H1 (cell line): ENCODE measurements at regions not wholly inside any gene's neighbourhood (a gene's known extent, or its start where the extent isn't known, plus 50 kb on each side); places are given as distances from the start of the nearest gene placed in this dataset.

Experiments
- CTCF ChIA-PET: fragments of 300-600 bp; sonication (Branson Sonifier 250); formaldehyde crosslinking; loops from one replicate; lab custom pipeline; 2021; ENCODE audit not compliant: partially characterized antibody; lab: Charles Lee
- POLR2A ChIA-PET: fragments of 300-600 bp; sonication (Branson Sonifier 250); formaldehyde crosslinking; loops from one replicate; lab custom pipeline; 2021; ENCODE audit warnings: inconsistent platforms; ENCODE audit not compliant: partially characterized antibody; lab: Charles Lee
- DNase-seq, 2 experiments: peaks; one replicate each; pipeline versions ENCODE4 v3.0.0 to v3.0.0-alpha.2; 2010 to 2022; ENCODE audit warnings: low spot score in 2 of 2, low read depth in 1 of 2, mixed read lengths in 1 of 2
- FAIRE-seq: peaks from 2 replicates; lab custom pipeline; 2011; peaks lifted over from hg19 to GRCh38; lab: Jason Lieb, UNC
- H2AFZ ChIP-seq: 2 replicates; pipeline ENCODE4 v1.8.1; 2012; ENCODE audit warnings: low read length, inconsistent platforms
- H2AK5ac ChIP-seq: 2 replicates; pipeline ENCODE4 v1.6.1; 2013; ENCODE audit warnings: low read depth, low read length
- H2BK120ac ChIP-seq: replicated peaks from 2 replicates; pipeline ENCODE3; 2013; ENCODE audit warnings: low read depth, low read length, inconsistent platforms
- H2BK12ac ChIP-seq: 2 replicates; pipeline ENCODE4 v1.6.1; 2013; ENCODE audit warnings: low read depth, low read length
- H2BK15ac ChIP-seq: 2 replicates; pipeline ENCODE4 v1.6.1; 2013; ENCODE audit warnings: low read length
- H2BK20ac ChIP-seq: 2 replicates; pipeline ENCODE4 v1.6.1; 2013; ENCODE audit warnings: low read length
- H2BK5ac ChIP-seq: 2 replicates; pipeline ENCODE4 v1.6.1; 2013; ENCODE audit warnings: low read depth, low read length
- H3K14ac ChIP-seq: 2 replicates; pipeline ENCODE4 v1.6.1; 2013; ENCODE audit warnings: inconsistent platforms; ENCODE audit not compliant: insufficient read length
- H3K18ac ChIP-seq: 2 replicates; pipeline ENCODE4 v1.6.1; 2013; ENCODE audit warnings: low read length; ENCODE audit errors: extremely low read depth
- H3K23ac ChIP-seq: 2 replicates; pipeline ENCODE4 v1.6.1; 2013; ENCODE audit warnings: inconsistent platforms; ENCODE audit not compliant: insufficient read length
- H3K23me2 ChIP-seq: 2 replicates; pipeline ENCODE4 v1.6.1; 2013; ENCODE audit warnings: low read depth, low read length
- H3K27ac ChIP-seq: 2 replicates; pipeline ENCODE4 v1.6.1; 2011; ENCODE audit warnings: low read depth, low read length, inconsistent platforms
- H3K27me3 ChIP-seq, 4 experiments: replicated peaks in 1 of 4; 1 replicate in 1 of 4; 2 replicates in 3 of 4; pipeline versions ENCODE4 v1.6.1 to v1.8.1; 2011 to 2013; ENCODE audit warnings: low read length in 3 of 4, mild to moderate bottlenecking in 3 of 4, inconsistent platforms in 2 of 4, mixed read lengths in 2 of 4, moderate library complexity in 1 of 4; ENCODE audit not compliant: control insufficient read depth in 3 of 4, insufficient read depth in 3 of 4; ENCODE audit errors: extremely low read depth in 1 of 4
- H3K36me3 ChIP-seq, 4 experiments: 2 replicates each; pipeline versions ENCODE4 v1.6.1 to v1.8.1; 2011 to 2013; ENCODE audit warnings: mild to moderate bottlenecking in 4 of 4, low read length in 3 of 4, moderate library complexity in 2 of 4, control low read depth in 1 of 4, inconsistent platforms in 1 of 4; ENCODE audit not compliant: insufficient read depth in 4 of 4, control insufficient read depth in 2 of 4
- H3K4ac ChIP-seq: replicated peaks from 2 replicates; pipeline ENCODE3; 2013; ENCODE audit warnings: low read length, low read depth, mixed read lengths, inconsistent platforms; ENCODE audit not compliant: insufficient read length
- H3K4me1 ChIP-seq, 4 experiments: replicated peaks in 1 of 4; 1 replicate in 1 of 4; 2 replicates in 3 of 4; pipeline versions ENCODE4 v1.6.1 to v1.8.1; 2011 to 2013; ENCODE audit warnings: low read length in 3 of 4, inconsistent platforms in 2 of 4, mixed read lengths in 1 of 4; ENCODE audit not compliant: insufficient read depth in 4 of 4, control insufficient read depth in 3 of 4
- H3K4me2 ChIP-seq, 2 experiments: 2 replicates each; pipeline versions ENCODE4 v1.6.1 to v1.8.1; 2011 to 2013; ENCODE audit warnings: low read depth in 2 of 2, low read length in 2 of 2, control low read depth in 1 of 2, inconsistent platforms in 1 of 2, mild to moderate bottlenecking in 1 of 2; ENCODE audit not compliant: insufficient read depth in 1 of 2
- H3K4me3 ChIP-seq, 4 experiments: fragments of 200-600, 300-600 bp in 1 of 4; sonication (generic), shearing (Covaris generic), sonication (Bioruptor Twin) in 1 of 4; 2 replicates each; pipeline versions ENCODE4 v1.5.1 to v1.8.1; 2011 to 2016; ENCODE audit warnings: low read length in 4 of 4, low read depth in 3 of 4, control low read depth in 2 of 4, inconsistent platforms in 2 of 4, mild to moderate bottlenecking in 2 of 4, mixed read lengths in 1 of 4, moderate library complexity in 1 of 4; ENCODE audit not compliant: insufficient read depth in 2 of 4; ENCODE audit errors: extremely low read depth in 1 of 4
- H3K56ac ChIP-seq: replicated peaks from 2 replicates; pipeline ENCODE3; 2013; ENCODE audit warnings: low read depth, mild to moderate bottlenecking, mixed read lengths, low read length, inconsistent platforms; ENCODE audit not compliant: insufficient read length
- H3K79me1 ChIP-seq: 2 replicates; pipeline ENCODE4 v1.6.1; 2013; ENCODE audit warnings: low read depth, low read length, control low read depth
- H3K79me2 ChIP-seq, 2 experiments: 2 replicates each; pipeline versions ENCODE4 v1.6.1 to v1.8.1; 2012 to 2013; ENCODE audit warnings: low read length in 2 of 2, mild to moderate bottlenecking in 2 of 2, inconsistent platforms in 1 of 2; ENCODE audit not compliant: insufficient read depth in 2 of 2, control insufficient read depth in 1 of 2
- H3K9ac ChIP-seq, 4 experiments: replicated peaks in 1 of 4; 1 replicate in 1 of 4; 2 replicates in 3 of 4; pipeline versions ENCODE4 v1.6.1 to v1.8.1; 2011 to 2013; ENCODE audit warnings: low read depth in 3 of 4, low read length in 3 of 4, control low read depth in 2 of 4, mild to moderate bottlenecking in 2 of 4, moderate library complexity in 2 of 4, inconsistent platforms in 1 of 4; ENCODE audit errors: extremely low read depth in 1 of 4
- H3K9me3 ChIP-seq, 2 experiments: 2 replicates each; pipeline versions ENCODE4 v1.6.1 to v1.8.1; 2012 to 2013; ENCODE audit warnings: mild to moderate bottlenecking in 2 of 2, moderate library complexity in 2 of 2, control low read depth in 1 of 2, inconsistent platforms in 1 of 2, low read depth in 1 of 2, low read length in 1 of 2, mixed read lengths in 1 of 2; ENCODE audit not compliant: insufficient read depth in 2 of 2
- H4K20me1 ChIP-seq, 2 experiments: replicated peaks in 1 of 2; 2 replicates each; pipeline versions ENCODE3 to v1.8.1; 2011 to 2013; ENCODE audit warnings: inconsistent platforms in 2 of 2, low read length in 2 of 2, mild to moderate bottlenecking in 1 of 2; ENCODE audit not compliant: insufficient read depth in 2 of 2, control insufficient read depth in 1 of 2
- H4K5ac ChIP-seq: 2 replicates; pipeline ENCODE4 v1.6.1; 2013; ENCODE audit warnings: low read length, low read depth, mixed read lengths, inconsistent platforms; ENCODE audit not compliant: insufficient read length
- H4K8ac ChIP-seq: 2 replicates; pipeline ENCODE4 v1.8.0; 2013; ENCODE audit warnings: mild to moderate bottlenecking, moderate library complexity, low read length, inconsistent platforms; ENCODE audit not compliant: insufficient read depth; ENCODE audit errors: extremely low read depth
- H4K91ac ChIP-seq: replicated peaks from 2 replicates; pipeline ENCODE3; 2013; ENCODE audit warnings: low read length, mixed read lengths, inconsistent platforms; ENCODE audit not compliant: insufficient read length
- BACH1 ChIP-seq: IDR thresholded peaks from 2 replicates; pipeline ENCODE4 v1.6.1; 2012; ENCODE audit warnings: low read length, improper control_type of control experiment
- CBX5 ChIP-seq: fragments of 300-800, 300-1000 bp; sonication (generic); IDR thresholded peaks from 2 replicates; pipeline ENCODE4 v1.7.1; 2016; ENCODE audit warnings: antibody characterized with exemption, low read length, low read depth
- CHD2 ChIP-seq: IDR thresholded peaks from 2 replicates; pipeline ENCODE4 v1.6.1; 2012; ENCODE audit warnings: low read length, improper control_type of control experiment
- CTBP2 ChIP-seq: IDR thresholded peaks from 2 replicates; pipeline ENCODE4 v1.7.0; 2011; ENCODE audit warnings: borderline replicate concordance, mild to moderate bottlenecking, moderate library complexity, mixed read lengths, low read length; ENCODE audit not compliant: insufficient read depth, insufficient read length
- NRF1 ChIP-seq: IDR thresholded peaks from 2 replicates; pipeline ENCODE4 v1.6.1; 2011; ENCODE audit warnings: mild to moderate bottlenecking, low read depth, low read length, improper control_type of control experiment
- POLR2A ChIP-seq, 2 experiments: IDR thresholded peaks; 1 replicate in 1 of 2; 2 replicates in 1 of 2; pipeline ENCODE4 v1.6.1; 2011; ENCODE audit warnings: low read depth in 2 of 2, low read length in 2 of 2, mild to moderate bottlenecking in 2 of 2; ENCODE audit errors: control extremely low read depth in 1 of 2
- POLR2AphosphoS5 ChIP-seq: IDR thresholded peaks from 2 replicates; pipeline ENCODE4 v1.6.1; 2011; ENCODE audit warnings: low read depth, low read length
- RBBP5 ChIP-seq: IDR thresholded peaks from 2 replicates; pipeline ENCODE4 v1.7.1; 2012; ENCODE audit warnings: low read depth, mild to moderate bottlenecking, inconsistent platforms, low read length, moderate library complexity, borderline replicate concordance
- SRF ChIP-seq: IDR thresholded peaks from 2 replicates; pipeline ENCODE4 v1.6.1; 2011; ENCODE audit warnings: mild to moderate bottlenecking, low read depth, low read length, moderate library complexity
- WGBS, 2 experiments: shearing (Covaris generic) in 1 of 2; methylation state at CpG; one replicate each; pipeline versions ENCODE4 v1.1.6 to v1.1.7; 2013 to 2015; ENCODE audit warnings: low lambda C conversion rate in 2 of 2, mixed read lengths in 2 of 2, inconsistent platforms in 1 of 2, low coverage in 1 of 2, missing lambda C conversion rate in 1 of 2; ENCODE audit not compliant: insufficient replicate concordance in 2 of 2, insufficient coverage in 1 of 2, insufficient read length in 1 of 2; ENCODE audit errors: extremely low coverage in 1 of 2, missing lambda C conversion rate in 1 of 2; 5-methylcytosine and 5-hydroxymethylcytosine counted together
- TF ChIP-seq, protein P1 (sequence below): IDR thresholded peaks from 2 replicates; pipeline ENCODE4 v1.6.1; 2012; ENCODE audit warnings: inconsistent platforms
- TF ChIP-seq, protein P2 (sequence below): IDR thresholded peaks from 2 replicates; pipeline ENCODE4 v1.6.1; 2011; ENCODE audit warnings: low read length, improper control_type of control experiment

DNA sequence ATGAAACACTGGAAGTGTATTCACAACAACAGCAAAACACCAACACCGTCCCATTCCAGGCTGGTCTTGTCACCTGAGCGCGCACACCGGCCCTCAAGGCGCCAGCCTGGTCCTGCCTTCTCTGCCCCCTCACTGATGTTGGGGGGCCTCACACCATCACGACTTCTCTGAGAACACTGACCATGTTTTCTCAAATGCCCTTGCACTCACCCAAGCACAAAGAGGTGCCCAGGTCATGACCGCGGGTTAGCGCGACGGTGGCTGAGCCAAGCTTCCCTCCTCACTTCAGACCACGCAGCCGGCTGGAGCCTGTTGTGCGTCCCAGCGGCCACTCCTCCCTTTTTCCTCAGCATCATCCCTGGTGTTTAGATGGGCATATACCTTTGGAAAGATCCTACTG lies 101.3 kb upstream of the SALL3 start:
- Histone ChIP-seq H3K9me3 (peaks cover 0 to 6% of the 10 kb centered on the region in 2 experiments; a peak in 1 of 4 replicates), H3K56ac (no peak overlapping the region), H3K14ac (no peak overlapping the region), H3K27me3 (peaks cover 0 to 2% (median 0%) of the 10 kb centered on the region in 4 experiments; a peak in 1 of 7 replicates), H3K4me1 (no peaks in the 10 kb centered on the region; a peak in 1 of 7 replicates), H3K79me1 (no peaks in the 10 kb centered on the region), H3K9ac (no peak overlapping the region), H2AFZ (no peak overlapping the region), H2BK15ac (peak overlapping the region; percentile 61; the same call in 1 of the 2 replicates), H4K8ac (no peak overlapping the region), H4K5ac (no peak overlapping the region), H2BK12ac (no peak overlapping the region), H3K36me3 (no peaks in the 10 kb centered on the region), H3K4me2 (no peak overlapping the region), H3K23me2 (no peaks in the 10 kb centered on the region), H2BK20ac (no peak overlapping the region), H4K91ac (peak overlapping the region; percentile 65), H2BK5ac (peak overlapping the region; percentile 24; the same call in 1 of the 2 replicates), H2BK120ac (no peak overlapping the region), H4K20me1 (no peaks in the 10 kb centered on the region), H3K4me3 (no peak overlapping the region), H3K79me2 (no peaks in the 10 kb centered on the region), H3K4ac (no peak overlapping the region), H3K18ac (no peak overlapping the region), H3K27ac (no peak overlapping the region), H2AK5ac (no peak overlapping the region), H3K23ac (no peak overlapping the region)
- WGBS, 2 experiments, result 93% methylated on average over 11 of the region's 15 CpGs; no CpG with 5 or more reads in 1 of the 2 experiments
- POLR2A ChIA-PET, result no interaction called here
- no peak for TF ChIP-seq POLR2A (IDR thresholded peaks at IDR 0.05; ENCODE audit: control extremely low read depth in 1 of 2, low read depth in 2 of 2, low read length in 2 of 2)
- TF ChIP-seq CTBP2, result no peak
- TF ChIP-seq, protein P1, sequence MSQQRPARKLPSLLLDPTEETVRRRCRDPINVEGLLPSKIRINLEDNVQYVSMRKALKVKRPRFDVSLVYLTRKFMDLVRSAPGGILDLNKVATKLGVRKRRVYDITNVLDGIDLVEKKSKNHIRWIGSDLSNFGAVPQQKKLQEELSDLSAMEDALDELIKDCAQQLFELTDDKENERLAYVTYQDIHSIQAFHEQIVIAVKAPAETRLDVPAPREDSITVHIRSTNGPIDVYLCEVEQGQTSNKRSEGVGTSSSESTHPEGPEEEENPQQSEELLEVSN, result no peak
- no peak for TF ChIP-seq SRF
- no peak for TF ChIP-seq POLR2AphosphoS5
- TF ChIP-seq RBBP5, result no peak
- no peak for TF ChIP-seq NRF1
- no peak for TF ChIP-seq BACH1
- TF ChIP-seq, protein P2, sequence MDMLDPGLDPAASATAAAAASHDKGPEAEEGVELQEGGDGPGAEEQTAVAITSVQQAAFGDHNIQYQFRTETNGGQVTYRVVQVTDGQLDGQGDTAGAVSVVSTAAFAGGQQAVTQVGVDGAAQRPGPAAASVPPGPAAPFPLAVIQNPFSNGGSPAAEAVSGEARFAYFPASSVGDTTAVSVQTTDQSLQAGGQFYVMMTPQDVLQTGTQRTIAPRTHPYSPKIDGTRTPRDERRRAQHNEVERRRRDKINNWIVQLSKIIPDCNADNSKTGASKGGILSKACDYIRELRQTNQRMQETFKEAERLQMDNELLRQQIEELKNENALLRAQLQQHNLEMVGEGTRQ, result no peak
- TF ChIP-seq CHD2, result no peak
- TF ChIP-seq CBX5, result no peak
- CTCF ChIA-PET, result interaction anchor here (1.1 to 2.7 kb wide), 8 partner anchors 9 to 219 kb away, joined by 3 to 8 read pairs (median 6); no protein-coding TSS in a partner anchor
- DNase-seq (no peak), FAIRE-seq (no peak)
